Inferior parietal cortex (tissue), 1 donor: ENCODE measurements at regions not wholly inside any gene's neighbourhood (a gene's known extent, or its start where the extent isn't known, plus 50 kb on each side); places are given as distances from the start of the nearest gene placed in this dataset.
A peak's percentile ranks its signal among the peaks of the same experiment; 100 is the strongest.

Experiments used
- DNase-seq: peaks from one replicate; pipeline ENCODE4 v3.0.0-alpha.2; 2016; ENCODE audit errors: extremely low spot score

GRCh38 chr12:111310076-111310870, 58.6 kb downstream of the PHETA1 start:
- DNase-seq, result no peak

GRCh38 chr12:111309584-111309983, 59.3 kb downstream of the PHETA1 start:
- no peak for DNase-seq

- DNase-seq, result no peak
Observed at GRCh38 chr12:111308473-111308872, 60.4 kb downstream of the PHETA1 start.

DNA sequence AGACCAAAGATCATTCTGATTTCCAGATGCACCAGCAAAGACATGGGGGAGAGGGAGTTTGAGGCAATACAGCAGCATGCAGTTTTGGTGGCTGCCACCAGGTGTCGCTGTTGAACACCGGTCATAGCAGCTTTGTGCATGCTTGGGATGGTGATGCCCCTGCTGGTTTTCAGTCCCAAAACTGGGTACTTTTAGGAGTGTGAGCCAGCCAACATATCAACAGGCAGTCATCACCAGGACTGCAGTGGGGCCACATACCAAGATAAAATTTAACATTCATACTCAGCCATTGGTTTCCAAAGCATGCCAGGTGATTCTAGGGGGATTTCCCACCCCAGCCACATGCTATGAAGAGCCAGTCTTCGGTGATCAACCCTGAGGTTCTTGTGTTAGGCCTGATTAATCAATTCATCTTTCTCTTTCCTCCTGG, 64.2 kb downstream of the PHETA1 start:
- DNase-seq, result no peak

- DNase-seq, result no peak
Observed at GRCh38 chr12:111303531-111303930, 65.4 kb downstream of the PHETA1 start.

DNA sequence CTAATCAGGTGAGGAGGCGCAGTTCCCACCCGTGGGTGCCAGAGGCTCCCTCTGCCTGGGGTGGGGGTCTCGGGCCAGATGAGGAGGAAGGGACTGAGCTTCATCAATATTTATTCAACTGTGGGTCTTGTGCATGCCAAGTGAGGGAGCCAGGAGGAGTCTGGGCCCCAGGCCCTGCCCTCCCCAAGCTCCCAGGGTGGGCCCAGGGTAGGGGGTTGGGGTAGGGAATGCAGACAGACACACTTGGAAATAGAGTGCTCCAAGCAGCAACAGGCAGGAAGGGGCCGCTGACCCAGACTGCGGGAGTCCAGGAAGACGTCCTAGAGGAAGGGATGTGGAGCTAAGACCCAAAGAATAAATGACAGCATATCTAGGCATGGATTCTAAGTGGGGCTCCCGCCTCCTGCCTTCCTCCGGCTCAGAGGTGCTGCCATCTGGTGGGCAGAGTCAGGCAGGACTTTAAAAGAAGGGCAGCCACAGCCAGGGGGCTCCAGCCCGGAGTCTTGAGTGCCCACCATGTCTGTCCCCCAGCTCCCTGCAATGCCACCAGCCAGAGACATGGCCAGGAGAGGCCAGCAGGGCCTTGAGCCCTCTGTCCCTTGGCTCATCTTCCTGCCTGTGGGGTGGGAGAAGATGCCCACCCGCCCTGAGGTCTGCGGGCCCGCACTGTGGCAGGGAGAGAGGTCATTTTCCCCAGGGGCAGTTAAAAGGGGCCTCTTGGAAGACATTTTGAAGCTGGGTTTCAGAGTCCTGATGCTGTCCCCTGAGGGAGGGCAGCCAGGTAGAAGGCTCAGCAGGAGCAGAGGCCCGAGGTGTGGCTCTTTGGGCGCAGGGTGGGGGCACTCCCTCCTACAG, 70.1 kb downstream of the PHETA1 start:
- DNase-seq, result peak; percentile 62

- DNase-seq, result no peak
Observed at GRCh38 chr12:111297703-111298426, 71.0 kb downstream of the PHETA1 start.

GRCh38 chr12:111296906-111297463, 71.9 kb downstream of the PHETA1 start:
- no peak for DNase-seq

DNA sequence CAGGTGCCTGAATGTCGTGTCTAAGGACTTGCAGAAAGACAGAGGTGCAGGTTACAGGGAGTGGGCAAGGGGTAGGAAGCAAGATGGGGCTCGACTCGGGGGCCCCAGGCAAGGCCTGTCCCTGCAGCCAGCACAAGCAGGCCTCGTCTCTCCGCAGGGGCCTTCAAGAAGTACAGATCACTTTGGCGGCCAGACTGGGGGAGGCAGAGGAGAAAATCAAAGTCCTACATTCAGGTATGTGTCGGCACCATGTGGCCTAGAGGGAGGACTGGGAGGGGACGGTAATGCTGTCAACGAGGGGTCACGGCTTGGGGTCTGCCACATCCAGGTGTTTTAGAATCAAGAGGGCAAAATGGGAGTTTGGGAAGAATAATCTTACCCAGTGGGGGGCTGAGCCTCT, 73.7 kb downstream of the PHETA1 start:
- DNase-seq, result no peak

DNA sequence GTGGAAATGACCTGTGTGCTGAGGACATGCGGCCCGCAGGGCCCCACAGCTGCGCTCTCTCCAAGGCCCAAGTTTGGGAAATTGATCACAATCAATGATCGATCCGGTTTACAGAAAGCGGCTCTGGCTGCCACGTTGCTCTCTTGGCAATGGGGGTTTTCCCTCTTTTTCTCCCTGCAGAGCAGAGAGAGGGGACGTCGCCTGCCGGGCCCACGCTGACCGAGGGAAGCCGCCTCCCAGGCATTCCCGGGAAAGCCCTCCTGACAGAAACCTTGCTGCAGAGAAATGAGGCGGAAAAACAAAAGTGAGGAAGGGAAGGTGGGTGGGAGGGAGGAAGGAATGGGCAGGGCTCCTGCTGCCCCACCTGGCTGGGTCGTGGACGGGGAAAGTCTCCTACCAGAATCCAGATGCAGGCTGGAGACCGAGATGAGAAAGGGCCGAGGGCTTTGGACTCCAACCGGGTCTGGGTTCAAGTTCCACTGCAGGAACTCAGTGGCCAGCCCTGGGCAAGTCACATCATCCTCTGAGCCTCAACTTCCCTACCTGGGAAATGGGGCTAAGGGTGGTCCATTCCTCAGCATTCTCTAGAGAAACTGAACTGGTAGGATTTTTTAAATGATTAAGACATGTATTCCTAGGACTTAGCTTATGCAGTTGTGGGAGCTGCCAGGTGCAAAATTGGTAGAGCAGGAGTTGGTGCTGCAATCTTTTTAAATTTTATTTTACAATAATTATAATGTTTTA, 75.5 kb downstream of the PHETA1 start:
- no peak for DNase-seq

GRCh38 chr12:111291357-111291756, 77.5 kb downstream of the PHETA1 start:
- DNase-seq, result no peak

DNA sequence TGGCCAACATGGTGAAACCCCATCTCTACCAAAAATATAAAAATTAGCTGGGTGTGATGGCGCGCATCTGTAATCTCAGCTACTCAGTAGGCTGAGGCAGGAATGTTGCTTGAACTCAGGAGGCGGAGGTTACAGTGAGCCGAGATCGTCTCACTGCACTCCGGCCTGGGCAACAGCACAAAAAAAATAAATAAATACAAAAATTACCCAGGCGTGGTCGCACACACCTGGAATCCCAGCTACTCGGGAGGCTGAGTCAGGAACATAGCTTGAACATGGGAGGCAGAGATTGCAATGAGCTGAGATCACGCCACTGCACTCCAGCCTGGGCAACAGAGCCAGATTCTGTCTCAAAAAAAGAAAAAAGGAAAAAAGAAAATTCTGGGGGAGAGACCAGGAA, 80.1 kb downstream of the PHETA1 start:
- DNase-seq, result no peak

GRCh38 chr12:111287125-111287900, 81.6 kb downstream of the PHETA1 start:
- no peak for DNase-seq

GRCh38 chr12:111285200-111285599, 83.7 kb downstream of the PHETA1 start:
- DNase-seq, result no peak

GRCh38 chr12:111284709-111285108, 84.2 kb downstream of the PHETA1 start:
- no peak for DNase-seq

- DNase-seq, result no peak
Observed at GRCh38 chr12:111283966-111284365, 84.9 kb downstream of the PHETA1 start.

DNA sequence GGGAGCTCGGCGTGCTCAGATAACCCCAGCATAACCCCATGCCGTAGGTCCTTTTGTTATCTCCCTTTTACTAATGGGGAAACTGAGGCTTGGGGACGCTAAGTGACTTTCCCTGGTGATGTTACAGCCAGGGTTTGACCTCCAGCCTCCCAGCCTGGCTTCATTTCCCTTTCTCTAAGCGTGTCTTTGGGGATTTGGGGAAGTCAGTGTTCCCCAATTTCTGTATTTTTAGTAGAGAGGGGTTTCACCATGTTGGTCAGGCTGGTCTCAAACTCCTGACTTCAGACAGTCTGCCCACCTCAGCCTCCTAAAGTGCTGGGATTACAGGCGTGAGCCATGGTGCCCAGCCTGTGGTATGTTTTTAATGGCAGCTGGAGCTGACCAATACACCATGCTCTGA, 85.4 kb downstream of the PHETA1 start:
- no peak for DNase-seq

DNA sequence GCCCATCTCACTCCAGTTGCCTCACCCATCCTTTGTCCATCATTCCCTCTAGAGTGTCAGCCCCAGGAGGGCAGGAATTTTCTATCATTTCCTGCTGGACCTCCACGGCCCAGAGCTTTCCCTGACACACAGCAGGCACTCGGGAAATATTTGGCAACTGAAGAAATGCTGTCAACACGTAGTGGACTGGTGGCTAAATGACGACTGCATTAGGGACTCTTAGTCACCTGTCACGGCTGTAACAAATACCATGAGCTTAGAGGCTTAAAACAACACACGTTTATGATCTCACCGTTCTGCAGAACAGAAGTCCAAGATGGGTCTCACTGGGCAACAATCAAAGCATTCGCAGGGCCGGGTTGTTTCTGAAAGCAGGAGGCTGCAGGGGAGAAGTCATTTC, 91.3 kb downstream of the PHETA1 start:
- no peak for DNase-seq

DNA sequence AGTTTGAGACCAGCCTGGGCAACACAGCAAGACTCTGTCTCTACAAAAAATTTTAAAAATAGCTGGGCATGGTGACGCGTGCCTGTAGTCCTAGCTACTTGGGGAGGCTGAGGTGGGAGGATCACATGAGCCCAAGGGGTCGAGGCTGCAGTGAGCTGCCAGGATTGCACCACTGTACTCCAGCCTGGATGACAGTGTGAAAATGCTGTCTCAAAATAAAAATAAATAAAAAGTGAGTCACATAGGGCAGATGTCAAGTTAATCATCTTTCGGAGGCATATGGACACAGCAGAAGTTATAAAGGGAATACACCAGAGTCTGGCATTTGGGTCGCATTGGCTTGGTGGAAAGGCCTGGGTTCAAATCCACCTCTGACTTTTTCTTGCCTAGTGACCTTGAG, 92.7 kb downstream of the PHETA1 start:
- no peak for DNase-seq

- DNase-seq, result no peak
Observed at GRCh38 chr12:111275308-111275707, 93.6 kb downstream of the PHETA1 start.
